ACC112 (cell line): ENCODE measurements at regions not wholly inside any gene's neighbourhood (a gene's known extent, or its start where the extent isn't known, plus 50 kb on each side); places are given as distances from the start of the nearest gene placed in this dataset.

Experiments
- H2AFZ ChIP-seq: fragments of 200-600 bp; sonication (generic); one replicate; pipeline ENCODE4 v1.6.0; 2017; ENCODE audit warnings: antibody characterized with exemption, low read length; ENCODE audit not compliant: unreplicated experiment
- H3K27ac ChIP-seq: fragments of 200-600 bp; sonication (generic); 2 replicates; pipeline ENCODE4 v1.5.1; 2014; ENCODE audit warnings: low read depth, mild to moderate bottlenecking, antibody characterized with exemption, low read length, moderate library complexity
- H3K27me3 ChIP-seq: fragments of 200-600 bp; sonication (generic); 2 replicates; pipeline ENCODE4 v1.6.1; 2014; ENCODE audit warnings: mild to moderate bottlenecking, antibody characterized with exemption, low read length, moderate library complexity, mixed read lengths; ENCODE audit not compliant: insufficient read depth
- H3K36me3 ChIP-seq: fragments of 200-600 bp; sonication (generic); 2 replicates; pipeline ENCODE4 v1.6.1; 2016; ENCODE audit warnings: mild to moderate bottlenecking, antibody characterized with exemption, low read length, moderate library complexity, mixed read lengths; ENCODE audit not compliant: insufficient read depth
- H3K4me1 ChIP-seq: fragments of 200-600 bp; sonication (generic); one replicate; pipeline ENCODE4 v1.6.1; 2016; ENCODE audit warnings: low read length, mixed read lengths; ENCODE audit not compliant: insufficient read depth, unreplicated experiment, control insufficient read depth
- H3K4me3 ChIP-seq: fragments of 200-600 bp; sonication (generic); 2 replicates; pipeline ENCODE4 v1.5.1; 2014; ENCODE audit warnings: mild to moderate bottlenecking, low read depth, low read length
- H3K79me2 ChIP-seq: fragments of 200-600 bp; sonication (generic); one replicate; pipeline ENCODE4 v1.6.0; 2016; ENCODE audit warnings: low read length; ENCODE audit not compliant: control insufficient read depth, unreplicated experiment, insufficient read depth

DNA sequence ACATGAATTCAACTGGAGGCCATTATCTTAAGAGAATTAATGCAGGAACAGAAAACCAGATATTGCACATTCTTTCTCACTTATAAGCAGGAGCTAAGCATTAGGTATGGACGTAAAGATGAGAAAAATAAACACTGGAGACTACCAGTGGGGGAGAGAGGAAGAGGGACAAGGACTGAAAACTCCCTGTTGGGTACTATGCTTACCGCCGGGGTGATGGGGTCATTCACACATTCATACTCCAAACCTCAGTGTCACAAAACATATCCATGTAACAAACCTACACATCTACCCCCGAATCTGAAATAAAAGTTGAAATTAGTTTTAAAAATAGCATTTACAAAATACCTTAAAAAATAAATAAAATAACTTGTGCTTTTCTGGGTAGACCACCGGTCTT lies 80.8 kb upstream of the RAP1B start:
- Histone ChIP-seq H3K79me2 (no peaks in the 10 kb centered on the region), H3K36me3 (no peaks in the 10 kb centered on the region), H3K27ac (no peak overlapping the region), H3K4me1 (peaks cover 23% of the 10 kb centered on the region), H2AFZ (no peak overlapping the region), H3K4me3 (no peak overlapping the region), H3K27me3 (no peaks in the 10 kb centered on the region)

DNA sequence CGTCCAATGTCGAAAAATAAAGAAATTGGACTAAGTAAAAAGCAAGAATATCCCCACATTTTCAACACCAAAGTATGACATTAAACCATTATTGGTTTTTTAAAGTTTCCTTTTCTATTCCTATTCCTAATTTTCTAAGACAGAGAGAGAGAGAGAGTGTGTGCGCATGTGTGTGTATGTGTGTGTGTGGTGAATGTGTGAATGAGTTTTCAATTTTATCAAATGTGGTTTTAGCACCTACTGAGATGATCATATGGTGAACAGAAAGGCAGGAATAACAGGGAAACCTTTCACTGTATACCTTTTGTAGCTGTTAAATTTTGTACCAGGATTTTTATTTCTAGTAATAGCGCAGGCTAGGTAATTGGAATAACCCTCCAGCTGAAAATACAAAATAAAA lies 80.4 kb upstream of the RAP1B start:
- no peaks in the 10 kb centered on the region for H3K36me3 ChIP-seq
- no peaks in the 10 kb centered on the region for H3K27me3 ChIP-seq
- no peak overlapping the region for H2AFZ ChIP-seq
- H3K79me2 ChIP-seq: no peaks in the 10 kb centered on the region
- peaks cover 23% of the 10 kb centered on the region for H3K4me1 ChIP-seq
- no peak overlapping the region for H3K4me3 ChIP-seq
- peak overlapping the region; percentile 44; the same call in 1 of the 2 replicates for H3K27ac ChIP-seq

DNA sequence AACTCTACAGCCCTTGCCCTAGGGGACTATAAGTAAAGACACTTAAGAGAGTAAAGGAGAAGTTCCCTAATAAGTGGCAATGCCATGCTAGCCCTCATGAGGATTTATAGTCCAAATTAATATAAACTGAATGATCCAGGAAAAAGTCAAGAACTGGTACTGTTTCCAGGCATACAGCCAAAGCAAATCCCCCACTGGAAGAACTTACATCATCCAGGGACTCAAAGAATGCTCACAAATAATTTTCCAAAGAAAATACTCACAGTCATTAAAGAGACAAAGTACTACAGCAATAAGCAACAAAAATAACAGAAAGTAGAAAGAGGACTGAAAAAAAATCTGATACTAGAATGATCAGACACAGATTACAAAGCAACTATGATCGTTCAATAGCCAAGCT lies 79.7 kb upstream of the RAP1B start:
- H3K79me2 ChIP-seq: no peaks in the 10 kb centered on the region
- no peaks in the 10 kb centered on the region for H3K27me3 ChIP-seq
- H2AFZ ChIP-seq: no peak overlapping the region
- no peak overlapping the region for H3K4me3 ChIP-seq
- no peaks in the 10 kb centered on the region for H3K36me3 ChIP-seq
- H3K4me1 ChIP-seq: peaks cover 23% of the 10 kb centered on the region
- H3K27ac ChIP-seq: peak overlapping the region; percentile 44

DNA sequence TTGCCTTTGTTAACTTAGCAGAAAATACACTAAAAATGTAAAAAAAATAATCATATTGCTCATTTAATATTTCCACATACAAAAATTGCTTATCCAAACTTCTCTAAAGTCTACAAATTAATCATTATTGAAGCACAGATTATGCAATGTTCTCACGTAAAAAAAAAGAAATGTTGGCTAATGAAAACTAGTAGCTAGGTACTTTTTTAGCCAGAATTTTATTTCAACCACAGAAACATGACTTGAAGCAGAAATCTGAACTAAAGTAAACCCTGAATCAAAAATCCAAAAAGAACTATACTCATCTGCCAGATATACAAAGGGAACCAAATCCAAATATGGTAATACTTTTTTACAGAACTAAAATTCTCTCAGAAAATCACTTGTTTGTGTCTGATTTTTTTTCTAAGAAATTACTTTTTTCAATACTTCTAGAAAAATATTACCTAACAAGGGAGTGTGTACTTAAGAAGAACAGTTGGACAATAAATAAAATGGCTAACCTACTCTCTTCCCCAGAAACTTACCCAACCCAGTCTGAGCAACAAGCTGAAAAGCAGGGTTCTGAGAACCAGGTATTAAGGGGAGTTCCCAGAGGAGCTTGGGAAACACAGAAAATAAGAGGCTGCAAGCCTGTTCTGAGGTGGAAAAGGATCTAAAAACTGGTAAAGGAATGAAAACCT lies 78.4 kb upstream of the RAP1B start:
- H3K27me3 ChIP-seq: no peaks in the 10 kb centered on the region
- H3K79me2 ChIP-seq: no peaks in the 10 kb centered on the region
- no peak overlapping the region for H3K4me3 ChIP-seq
- no peaks in the 10 kb centered on the region for H3K36me3 ChIP-seq
- H2AFZ ChIP-seq: peak overlapping the region; percentile 39
- peaks cover 25% of the 10 kb centered on the region for H3K4me1 ChIP-seq
- 0 out of 2 replicates have a peak overlapping the region, but pooled peaks have one; percentile 24 for H3K27ac ChIP-seq

DNA sequence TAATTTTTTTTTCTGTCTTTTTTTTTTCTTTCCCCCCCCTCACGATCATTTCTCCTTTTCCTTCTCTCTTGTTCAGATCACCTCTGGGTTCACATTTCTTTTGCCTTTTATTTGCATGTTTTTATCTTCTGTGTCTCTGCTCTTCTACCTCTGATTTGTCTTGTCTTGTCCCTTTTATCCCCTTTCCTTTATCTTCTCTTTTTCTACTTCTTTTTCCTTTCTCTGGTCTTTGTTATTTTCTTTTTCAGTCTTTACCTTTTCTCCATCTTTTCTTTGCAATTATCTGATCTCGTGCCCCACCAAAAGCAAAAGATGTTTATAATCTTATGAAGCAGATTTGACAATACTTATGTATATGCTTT lies 77.8 kb upstream of the RAP1B start:
- H3K4me3 ChIP-seq: no peak overlapping the region
- H3K27me3 ChIP-seq: no peaks in the 10 kb centered on the region
- peaks cover 25% of the 10 kb centered on the region for H3K4me1 ChIP-seq
- peak overlapping the region; percentile 39 for H2AFZ ChIP-seq
- no peaks in the 10 kb centered on the region for H3K79me2 ChIP-seq
- no peaks in the 10 kb centered on the region for H3K36me3 ChIP-seq
- H3K27ac ChIP-seq: no peak overlapping the region

DNA sequence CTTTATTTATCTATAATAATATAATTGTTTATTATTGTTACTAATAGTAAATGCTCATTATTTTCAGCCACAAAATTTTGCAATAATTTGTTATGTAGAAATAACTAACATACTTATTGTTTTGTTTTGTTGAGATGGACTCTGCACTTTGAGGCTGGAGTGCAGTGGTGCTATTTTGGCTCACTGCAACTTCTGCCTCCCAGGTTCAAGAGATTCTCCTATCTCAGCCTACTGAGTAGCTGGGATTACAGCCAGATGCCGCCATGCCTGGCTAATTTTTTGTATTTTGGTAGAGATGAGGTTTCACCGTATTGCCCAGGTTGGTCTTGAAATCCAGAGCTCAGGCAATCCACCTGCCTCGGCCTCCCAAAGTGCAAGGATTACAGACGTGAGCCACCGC lies 76.6 kb upstream of the RAP1B start:
- no peak overlapping the region for H3K27ac ChIP-seq
- no peak overlapping the region for H3K4me3 ChIP-seq

DNA sequence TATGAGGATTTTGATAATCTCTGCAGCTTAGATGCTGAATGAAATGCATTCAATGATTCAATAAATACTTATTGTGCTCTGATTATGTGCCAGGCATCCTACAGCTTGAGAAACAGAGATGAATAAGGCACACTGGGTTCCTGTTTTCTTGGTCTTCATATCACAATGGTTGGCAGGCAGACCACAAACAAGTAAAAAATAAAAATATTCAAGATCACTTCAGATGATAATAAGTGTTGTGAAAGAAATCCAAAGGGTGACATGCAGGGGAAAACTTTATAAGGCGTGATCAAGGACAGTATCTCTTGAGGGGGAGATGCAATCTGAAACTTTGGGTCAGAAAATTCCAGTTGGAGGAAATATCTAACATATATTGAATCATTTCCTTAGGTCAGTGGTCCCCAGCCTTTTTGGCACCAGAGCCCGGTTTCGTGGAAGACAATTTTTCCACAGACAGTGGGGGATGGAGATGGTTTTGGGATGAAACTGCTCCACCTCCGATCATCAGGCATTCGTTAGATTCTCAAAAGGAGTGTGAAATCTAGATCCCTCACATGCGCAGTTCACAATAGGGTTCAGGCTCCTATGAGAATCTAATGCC lies 73.7 kb upstream of the RAP1B start:
- H3K36me3 ChIP-seq: no peaks in the 10 kb centered on the region
- no peaks in the 10 kb centered on the region for H3K27me3 ChIP-seq
- H3K4me3 ChIP-seq: no peak overlapping the region
- peaks cover 27% of the 10 kb centered on the region for H3K4me1 ChIP-seq
- H2AFZ ChIP-seq: no peak overlapping the region
- H3K79me2 ChIP-seq: no peaks in the 10 kb centered on the region
- no peak overlapping the region for H3K27ac ChIP-seq

More for the DNA sequence above, 76.6 kb upstream of the RAP1B start:
- no peaks in the 10 kb centered on the region for H3K79me2 ChIP-seq
- H3K36me3 ChIP-seq: no peaks in the 10 kb centered on the region
- no peaks in the 10 kb centered on the region for H3K27me3 ChIP-seq
- peaks cover 36% of the 10 kb centered on the region for H3K4me1 ChIP-seq
- H2AFZ ChIP-seq: no peak overlapping the region

DNA sequence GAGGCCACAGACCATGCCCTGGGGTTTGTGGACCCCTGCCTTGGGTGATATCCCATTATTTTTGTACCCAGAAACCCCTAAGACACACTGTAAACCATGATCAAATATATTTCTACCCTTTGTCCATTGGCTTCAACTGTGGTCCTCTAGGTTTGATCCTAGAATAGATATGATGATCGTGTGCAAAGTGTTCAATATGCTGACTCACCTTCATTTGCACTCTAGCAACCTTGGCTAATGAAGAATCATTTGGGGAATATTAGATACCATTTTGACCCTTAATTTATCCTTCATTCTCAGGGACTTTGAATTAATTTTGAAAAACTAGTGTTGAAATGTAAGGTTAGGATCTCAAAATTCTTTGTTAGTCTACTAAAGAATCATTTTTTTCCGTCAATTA lies 73.1 kb upstream of the RAP1B start:
- Histone ChIP-seq H3K4me3 (no peak overlapping the region), H3K79me2 (no peaks in the 10 kb centered on the region), H3K36me3 (no peaks in the 10 kb centered on the region), H3K4me1 (peaks cover 21% of the 10 kb centered on the region), H3K27me3 (no peaks in the 10 kb centered on the region), H2AFZ (no peak overlapping the region), H3K27ac (no peak overlapping the region)

DNA sequence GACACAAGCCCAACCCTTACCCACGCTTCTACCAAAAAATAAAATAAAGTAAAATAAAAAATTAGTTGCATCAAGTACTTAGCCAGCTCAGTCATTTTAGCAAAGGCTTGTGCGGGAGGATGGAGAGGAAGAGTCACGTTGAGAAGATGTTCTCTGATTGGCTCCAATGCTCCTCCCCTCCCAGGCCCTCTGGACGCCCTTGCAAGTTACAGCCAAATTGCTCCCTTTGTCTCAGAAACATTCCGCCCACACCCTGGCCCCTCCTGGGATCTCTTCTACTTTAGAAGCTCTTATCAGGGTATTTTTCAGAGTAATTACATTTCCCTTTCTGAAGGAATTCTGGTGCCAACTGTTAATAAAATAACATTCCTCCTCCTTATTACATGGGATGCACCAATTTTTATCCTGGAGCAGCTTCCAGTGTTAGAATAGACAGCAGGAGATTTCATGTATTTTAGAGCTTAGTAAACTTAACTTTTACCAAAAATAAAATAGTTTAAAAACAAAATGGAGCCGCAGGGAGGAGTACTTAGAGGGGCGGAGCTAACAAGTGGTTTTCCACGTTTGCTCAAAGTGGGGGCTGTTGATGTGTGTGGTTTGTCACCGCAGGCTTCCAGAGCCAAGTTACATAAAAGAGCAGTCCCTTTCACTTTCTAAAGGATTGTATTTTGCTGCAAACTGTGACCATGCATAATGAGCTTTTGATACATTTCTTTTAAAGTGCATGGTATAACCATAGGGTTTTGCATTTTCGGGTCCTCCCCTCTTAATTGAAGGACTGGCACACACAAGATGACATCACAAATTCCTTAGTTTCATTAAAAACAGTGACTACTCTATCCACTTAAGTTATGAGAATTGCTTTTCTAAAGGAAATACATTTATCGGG lies 71.7 kb upstream of the RAP1B start:
- Histone ChIP-seq H3K4me3 (peak overlapping the region; percentile 63), H3K4me1 (peaks cover 20% of the 10 kb centered on the region), H3K36me3 (no peaks in the 10 kb centered on the region), H2AFZ (peak overlapping the region; percentile 98), H3K27me3 (no peaks in the 10 kb centered on the region), H3K27ac (peak overlapping the region; percentile 79), H3K79me2 (no peaks in the 10 kb centered on the region)

DNA sequence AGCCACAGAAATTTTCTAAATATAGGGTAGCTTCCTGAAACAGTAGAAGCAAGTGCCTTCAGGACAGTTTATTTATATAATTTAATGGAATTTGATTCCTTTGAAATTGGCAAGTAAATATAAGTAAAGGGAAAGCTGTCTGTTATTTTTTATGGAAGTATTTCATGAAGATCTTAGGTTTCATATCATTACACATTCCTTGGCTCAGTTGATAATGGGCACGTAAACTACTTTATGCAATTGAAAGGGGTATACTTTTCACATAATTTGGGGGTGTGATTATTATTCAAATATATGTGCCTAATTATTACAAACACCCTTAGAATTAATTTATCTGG lies 71.1 kb upstream of the RAP1B start:
- H3K36me3 ChIP-seq: no peaks in the 10 kb centered on the region
- H3K27me3 ChIP-seq: no peaks in the 10 kb centered on the region
- H3K4me3 ChIP-seq: peak overlapping the region; percentile 63
- no peaks in the 10 kb centered on the region for H3K79me2 ChIP-seq
- peak overlapping the region; percentile 98 for H2AFZ ChIP-seq
- H3K4me1 ChIP-seq: peaks cover 20% of the 10 kb centered on the region
- 0 out of 2 replicates have a peak overlapping the region, but pooled peaks have one; percentile 11 for H3K27ac ChIP-seq
